ENCODE measurements at regions not wholly inside any gene's neighbourhood (a gene's known extent, or its start where the extent isn't known, plus 50 kb on each side); places are given as distances from the start of the nearest gene placed in this dataset.

DNA sequence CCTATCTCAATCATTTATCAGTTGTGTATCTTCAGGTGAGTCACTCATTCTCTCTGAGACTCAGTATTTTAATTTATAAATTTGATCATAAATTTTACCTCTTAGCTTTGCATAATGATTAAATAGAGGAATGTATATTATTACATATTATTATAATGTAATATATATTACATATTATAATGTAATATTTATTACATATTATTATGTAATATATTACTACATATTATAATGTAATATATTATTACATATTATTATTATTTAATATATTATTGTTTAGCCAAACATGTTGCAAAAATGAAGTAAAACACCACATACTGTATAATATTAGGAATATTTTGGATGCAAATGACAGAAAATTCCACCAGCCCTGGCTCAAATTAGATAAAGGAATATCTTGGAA is 104.7 kb upstream of the NFIA start:
- no peaks in the 10 kb centered on the region for H3K9me3 ChIP-seq (ENCODE audit: low read depth)
- TF ChIP-seq, protein P1, sequence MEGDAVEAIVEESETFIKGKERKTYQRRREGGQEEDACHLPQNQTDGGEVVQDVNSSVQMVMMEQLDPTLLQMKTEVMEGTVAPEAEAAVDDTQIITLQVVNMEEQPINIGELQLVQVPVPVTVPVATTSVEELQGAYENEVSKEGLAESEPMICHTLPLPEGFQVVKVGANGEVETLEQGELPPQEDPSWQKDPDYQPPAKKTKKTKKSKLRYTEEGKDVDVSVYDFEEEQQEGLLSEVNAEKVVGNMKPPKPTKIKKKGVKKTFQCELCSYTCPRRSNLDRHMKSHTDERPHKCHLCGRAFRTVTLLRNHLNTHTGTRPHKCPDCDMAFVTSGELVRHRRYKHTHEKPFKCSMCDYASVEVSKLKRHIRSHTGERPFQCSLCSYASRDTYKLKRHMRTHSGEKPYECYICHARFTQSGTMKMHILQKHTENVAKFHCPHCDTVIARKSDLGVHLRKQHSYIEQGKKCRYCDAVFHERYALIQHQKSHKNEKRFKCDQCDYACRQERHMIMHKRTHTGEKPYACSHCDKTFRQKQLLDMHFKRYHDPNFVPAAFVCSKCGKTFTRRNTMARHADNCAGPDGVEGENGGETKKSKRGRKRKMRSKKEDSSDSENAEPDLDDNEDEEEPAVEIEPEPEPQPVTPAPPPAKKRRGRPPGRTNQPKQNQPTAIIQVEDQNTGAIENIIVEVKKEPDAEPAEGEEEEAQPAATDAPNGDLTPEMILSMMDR (IDR thresholded peaks at IDR 0.05; ENCODE audit: low read depth, low read length): no peak
- H3K27ac ChIP-seq: no peak overlapping the region
- DNase-seq (ENCODE audit: low read depth in 1 of 2, low spot score in 1 of 2): no peak
- no peaks in the 10 kb centered on the region for H3K4me1 ChIP-seq (ENCODE audit: low read depth)
- H3K4me3 ChIP-seq: no peak overlapping the region
- H3K27me3 ChIP-seq: no peaks in the 10 kb centered on the region
- H3K36me3 ChIP-seq: no peaks in the 10 kb centered on the region

DNA sequence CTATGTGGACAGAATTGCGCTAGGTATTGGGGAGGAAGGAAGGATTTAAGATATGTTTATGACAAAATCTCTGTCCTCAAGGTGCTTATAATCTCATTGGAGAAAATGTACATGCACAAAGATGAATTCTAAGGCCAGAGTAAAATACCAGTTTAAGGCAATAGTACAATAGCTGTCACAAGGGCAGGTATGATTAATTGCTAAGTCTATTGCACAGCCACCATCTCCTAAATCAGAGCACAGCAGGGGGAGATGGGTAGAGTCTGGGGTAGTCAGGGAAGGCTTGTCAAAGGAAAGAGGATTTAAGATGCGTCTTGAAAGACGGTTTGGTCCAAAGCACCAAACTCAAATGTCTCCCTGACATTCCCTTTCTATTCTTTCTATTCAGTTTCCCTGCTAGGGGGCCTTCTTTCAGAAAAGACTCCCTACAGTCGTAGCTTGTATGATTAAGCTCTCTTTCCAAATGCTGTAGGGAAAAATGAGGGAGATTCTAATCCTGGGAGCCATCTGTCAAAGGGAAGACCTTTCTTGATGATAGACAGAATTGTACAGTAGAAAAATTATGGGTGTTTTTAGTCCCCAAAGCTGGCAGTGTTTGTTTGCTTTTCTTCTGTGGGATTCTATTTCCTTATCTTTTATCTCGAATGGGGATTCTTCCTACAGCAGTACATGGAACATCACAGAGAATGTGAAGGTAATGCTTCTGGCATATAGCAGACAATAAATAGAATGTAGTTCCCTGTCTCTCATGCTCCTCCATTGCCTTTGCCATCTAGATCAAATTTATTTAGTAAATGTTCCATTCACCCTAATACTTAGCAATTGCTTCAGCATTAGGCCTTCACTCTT is 107.6 kb upstream of the NFIA start:
- H3K27ac ChIP-seq: no peak overlapping the region
- H3K27me3 ChIP-seq: no peaks in the 10 kb centered on the region
- no peak overlapping the region for H3K4me3 ChIP-seq
- H3K4me1 ChIP-seq (ENCODE audit: low read depth): peaks cover 4% of the 10 kb centered on the region
- DNase-seq (ENCODE audit: low read depth in 1 of 2, low spot score in 1 of 2): no peak
- H3K36me3 ChIP-seq: no peaks in the 10 kb centered on the region
- TF ChIP-seq, protein P1 (IDR thresholded peaks at IDR 0.05; ENCODE audit: low read depth, low read length): no peak
- H3K9me3 ChIP-seq (ENCODE audit: low read depth): no peaks in the 10 kb centered on the region

DNA sequence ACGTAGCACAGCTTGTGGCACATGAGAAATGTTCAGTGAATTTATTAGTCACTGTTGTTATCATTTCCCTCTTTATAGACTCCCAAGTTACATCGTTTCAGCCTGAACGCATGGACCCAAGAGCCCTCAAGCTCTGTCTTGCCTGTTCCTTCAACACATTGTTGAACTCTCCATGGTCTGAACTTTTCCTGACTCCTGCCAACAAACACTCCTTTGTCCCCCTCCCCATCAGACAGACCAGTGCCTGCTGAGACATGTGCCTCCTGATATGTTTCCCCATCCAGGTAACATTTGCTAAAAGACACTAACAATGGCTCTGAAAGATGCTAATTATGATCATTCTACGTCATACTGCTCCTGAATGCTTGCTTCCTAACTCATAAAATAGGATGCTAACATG is 108.7 kb upstream of the NFIA start:
- no peak overlapping the region for H3K4me3 ChIP-seq
- H3K4me1 ChIP-seq (ENCODE audit: low read depth): peaks cover 4% of the 10 kb centered on the region
- H3K27me3 ChIP-seq: no peaks in the 10 kb centered on the region
- no peaks in the 10 kb centered on the region for H3K9me3 ChIP-seq (ENCODE audit: low read depth)
- no peak overlapping the region for H3K27ac ChIP-seq
- TF ChIP-seq, protein P1 (IDR thresholded peaks at IDR 0.05; ENCODE audit: low read depth, low read length): no peak
- DNase-seq (ENCODE audit: low read depth in 1 of 2, low spot score in 1 of 2): no peak
- H3K36me3 ChIP-seq: no peaks in the 10 kb centered on the region

DNA sequence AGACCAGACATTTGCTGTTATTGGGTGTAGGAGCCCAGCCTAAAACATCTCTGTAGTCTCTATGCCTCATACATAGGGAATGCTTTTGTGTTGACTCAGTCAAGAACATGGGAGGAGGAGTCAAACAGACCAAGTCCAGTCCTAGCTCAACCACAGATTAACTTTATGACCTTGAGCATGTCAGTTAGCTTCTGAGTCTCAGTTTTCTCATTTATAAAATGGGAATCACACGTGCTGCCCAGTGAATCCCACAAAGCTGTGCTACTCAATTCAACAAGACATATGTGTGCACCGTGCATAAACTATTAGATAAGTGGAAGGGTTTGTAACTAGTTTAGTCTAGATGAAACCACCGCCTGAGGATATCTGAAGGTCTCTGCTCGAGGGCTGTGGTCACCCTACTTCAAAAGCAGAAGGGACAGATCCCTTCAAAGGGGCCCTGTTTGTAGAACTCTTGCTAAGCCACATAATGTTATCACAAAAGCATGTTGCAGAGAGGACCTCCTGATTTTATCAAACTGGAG is 109.5 kb upstream of the NFIA start:
- peaks cover 4% of the 10 kb centered on the region for H3K4me1 ChIP-seq (ENCODE audit: low read depth)
- no peak overlapping the region for H3K4me3 ChIP-seq
- H3K27me3 ChIP-seq: no peaks in the 10 kb centered on the region
- H3K36me3 ChIP-seq: no peaks in the 10 kb centered on the region
- peak in 1 of 2 donors; percentile 76 for DNase-seq (ENCODE audit: low read depth in 1 of 2, low spot score in 1 of 2)
- H3K9me3 ChIP-seq (ENCODE audit: low read depth): no peaks in the 10 kb centered on the region
- TF ChIP-seq, protein P1 (IDR thresholded peaks at IDR 0.05; ENCODE audit: low read depth, low read length): no peak
- no peak overlapping the region for H3K27ac ChIP-seq

DNA sequence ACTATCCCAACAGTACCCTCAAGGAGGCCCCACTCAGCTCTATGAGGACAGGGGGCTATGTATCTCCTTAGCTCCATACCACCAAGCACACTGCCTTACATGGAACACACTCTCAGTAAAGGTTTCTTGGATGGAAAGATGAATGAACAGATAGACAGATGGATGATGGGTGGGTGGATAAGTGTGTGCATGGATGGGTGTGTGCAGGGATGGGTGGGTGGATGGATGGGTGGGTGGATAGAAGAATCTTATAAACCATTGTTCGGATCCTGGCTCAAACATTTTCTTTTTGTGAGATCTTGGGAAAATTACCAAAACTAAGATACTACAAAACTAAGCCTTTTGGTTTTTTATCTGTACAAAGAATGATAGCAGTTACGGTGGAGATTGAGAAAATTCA is 111.0 kb upstream of the NFIA start:
- Histone ChIP-seq H3K4me3 (no peak overlapping the region), H3K9me3 (ENCODE audit: low read depth) (no peaks in the 10 kb centered on the region), H3K27me3 (no peaks in the 10 kb centered on the region), H3K36me3 (no peaks in the 10 kb centered on the region), H3K27ac (no peak overlapping the region), H3K4me1 (ENCODE audit: low read depth) (peaks cover 4% of the 10 kb centered on the region)
- no peak for DNase-seq (ENCODE audit: low read depth in 1 of 2, low spot score in 1 of 2)
- TF ChIP-seq, protein P1 (IDR thresholded peaks at IDR 0.05; ENCODE audit: low read depth, low read length): no peak
